Calu3 (cell line): ENCODE measurements at regions not wholly inside any gene's neighbourhood (a gene's known extent, or its start where the extent isn't known, plus 50 kb on each side); places are given as distances from the start of the nearest gene placed in this dataset.

Experiments
- BruUV-seq: library from RNA; stranded (reverse); fragments of 400-500 nt; replicated peaks from 2 replicates; lab custom pipeline; 2021; lab: Mats Ljungman, UMichigan
- CTCF ChIA-PET: fragments of 300-600 bp; sonication (Branson Sonifier 250); formaldehyde crosslinking; loops from one replicate; lab custom pipeline; 2022; ENCODE audit warnings: antibody characterized with exemption; lab: Charles Lee
- DNase-seq: peaks from one replicate; pipeline ENCODE4 v3.0.0; 2022
- H3K27ac Mint-ChIP-seq: one replicate; pipeline ENCODE4 v1.8.0; 2022; ENCODE audit warnings: mixed read lengths; ENCODE audit not compliant: unreplicated experiment
- H3K27me3 Mint-ChIP-seq: one replicate; pipeline ENCODE4 v1.8.0; 2022; ENCODE audit warnings: mixed read lengths; ENCODE audit not compliant: unreplicated experiment
- H3K36me3 Mint-ChIP-seq: one replicate; pipeline ENCODE4 v1.8.0; 2022; ENCODE audit warnings: mild to moderate bottlenecking, moderate library complexity, mixed read lengths; ENCODE audit not compliant: insufficient read depth, unreplicated experiment
- H3K4me1 Mint-ChIP-seq: one replicate; pipeline ENCODE4 v1.8.0; 2022; ENCODE audit warnings: mild to moderate bottlenecking, low read depth, mixed read lengths; ENCODE audit not compliant: unreplicated experiment
- H3K4me3 Mint-ChIP-seq: one replicate; pipeline ENCODE4 v1.8.0; 2022; ENCODE audit warnings: mild to moderate bottlenecking, low read depth, moderate library complexity, mixed read lengths; ENCODE audit not compliant: unreplicated experiment
- H3K9me3 Mint-ChIP-seq: one replicate; pipeline ENCODE4 v1.8.0; 2022; ENCODE audit warnings: low read depth, mixed read lengths; ENCODE audit not compliant: unreplicated experiment
- CTCF ChIP-seq: fragments of 200-600 bp; IDR thresholded peaks from one replicate; pipeline ENCODE4 v1.8.0; 2022; ENCODE audit warnings: antibody characterized with exemption; ENCODE audit not compliant: unreplicated experiment
- intact Hi-C: fragments of 100-400 bp; cut with micrococcal nuclease; formaldehyde crosslinking; loops from one replicate; pipeline ENCODE4 v1.10.0; 2022; ENCODE audit not compliant: unreplicated experiment

- no TSS peak for BruUV-seq
- Mint-ChIP-seq H3K27me3 (peaks cover 16% of the 10 kb centered on the region), H3K9me3 (peaks cover 7% of the 10 kb centered on the region), H3K27ac (no peak overlapping the region), H3K36me3 (no peaks in the 10 kb centered on the region), H3K4me3 (no peak overlapping the region), H3K4me1 (no peaks in the 10 kb centered on the region)
- CTCF ChIA-PET = interaction anchor here (0.6 to 0.7 kb wide), 2 partner anchors 74 to 1926 kb away, joined by 3 read pairs; no protein-coding TSS in a partner anchor
- no peak for DNase-seq
- intact Hi-C loops = no loop called here
- no peak for TF ChIP-seq CTCF
Observed at GRCh38 chr6:19370831-19371230, 466.3 kb upstream of the ID4 start.

GRCh38 chr6:19375613-19376012 lies 461.6 kb upstream of the ID4 start:
- Mint-ChIP-seq H3K4me1 (no peaks in the 10 kb centered on the region), H3K4me3 (no peak overlapping the region), H3K9me3 (peaks cover 8% of the 10 kb centered on the region), H3K27ac (no peak overlapping the region), H3K36me3 (no peaks in the 10 kb centered on the region), H3K27me3 (peaks cover 16% of the 10 kb centered on the region)
- no peak for TF ChIP-seq CTCF
- CTCF ChIA-PET = no interaction called here
- BruUV-seq = no TSS peak
- intact Hi-C loops = no loop called here
- no peak for DNase-seq

- CTCF ChIA-PET = interaction anchor here (1.0 kb wide), 1 partner anchor 12 kb away, joined by 3 read pairs; no protein-coding TSS in a partner anchor
- no peak overlapping the region for H3K4me3 Mint-ChIP-seq
- no peak overlapping the region for H3K27ac Mint-ChIP-seq
- no TSS peak for BruUV-seq
- TF ChIP-seq CTCF = no peak
- H3K4me1 Mint-ChIP-seq = no peaks in the 10 kb centered on the region
- no peaks in the 10 kb centered on the region for H3K36me3 Mint-ChIP-seq
- peaks cover 16% of the 10 kb centered on the region for H3K27me3 Mint-ChIP-seq
- intact Hi-C loops = no loop called here
- no peak for DNase-seq
- peaks cover 8% of the 10 kb centered on the region for H3K9me3 Mint-ChIP-seq
Observed at GRCh38 chr6:19377722-19378121, 459.4 kb upstream of the ID4 start.

GRCh38 chr6:19380293-19380692 lies 456.9 kb upstream of the ID4 start:
- TF ChIP-seq CTCF = no peak
- H3K27me3 Mint-ChIP-seq = peaks cover 2% of the 10 kb centered on the region
- intact Hi-C loops = no loop called here
- no peaks in the 10 kb centered on the region for H3K36me3 Mint-ChIP-seq
- no peak for DNase-seq
- BruUV-seq = no TSS peak
- H3K4me1 Mint-ChIP-seq = no peaks in the 10 kb centered on the region
- no peak overlapping the region for H3K4me3 Mint-ChIP-seq
- peaks cover 9% of the 10 kb centered on the region for H3K9me3 Mint-ChIP-seq
- H3K27ac Mint-ChIP-seq = no peak overlapping the region
- CTCF ChIA-PET = no interaction called here
